ENCODE measurements at regions not wholly inside any gene's neighbourhood (a gene's known extent, or its start where the extent isn't known, plus 50 kb on each side); places are given as distances from the start of the nearest gene placed in this dataset.

- TF ChIP-seq EP300 (IDR thresholded peaks at IDR 0.05) (no peak), CTCF (IDR thresholded peaks at IDR 0.05) (no peak)
These were observed 254.2 kb upstream of the CDIN1 start for GRCh38 chr15:36325206-36325605.
